VCaP (cell line): ENCODE measurements at regions not wholly inside any gene's neighbourhood (a gene's known extent, or its start where the extent isn't known, plus 50 kb on each side); places are given as distances from the start of the nearest gene placed in this dataset.

ENCODE experiments used
- H3K27ac ChIP-seq: fragments of 450-650 bp; 2 replicates; pipeline ENCODE4 v1.5.1; 2017
- CTCF ChIP-seq: fragments of 450-650 bp; conservative IDR thresholded peaks from 2 replicates; pipeline ENCODE4 v1.5.1; 2017; ENCODE audit warnings: mild to moderate bottlenecking, moderate library complexity

GRCh38 chr15:87760547-87761314 is 495.8 kb downstream of the NTRK3 start:
- TF ChIP-seq CTCF, result no peak
- H3K27ac ChIP-seq, result no peak overlapping the region

GRCh38 chr15:87758794-87759418 is 497.6 kb downstream of the NTRK3 start:
- H3K27ac ChIP-seq, result no peak overlapping the region
- TF ChIP-seq CTCF, result no peak

GRCh38 chr15:87757084-87757483 is 499.5 kb downstream of the NTRK3 start:
- no peak for TF ChIP-seq CTCF
- H3K27ac ChIP-seq, result no peak overlapping the region

GRCh38 chr15:87756072-87756471 is 500.5 kb downstream of the NTRK3 start:
- TF ChIP-seq CTCF, result no peak
- H3K27ac ChIP-seq, result no peak overlapping the region

GRCh38 chr15:87755226-87755625 is 501.3 kb downstream of the NTRK3 start:
- no peak for TF ChIP-seq CTCF
- no peak overlapping the region for H3K27ac ChIP-seq

GRCh38 chr15:87753539-87753938 is 503.0 kb downstream of the NTRK3 start:
- TF ChIP-seq CTCF, result no peak
- H3K27ac ChIP-seq, result no peak overlapping the region

- no peak for TF ChIP-seq CTCF
- H3K27ac ChIP-seq, result no peak overlapping the region
Measured at GRCh38 chr15:87752250-87752951, 504.1 kb downstream of the NTRK3 start.
